Heart left ventricle (tissue), 13 donors: ENCODE measurements at regions not wholly inside any gene's neighbourhood (a gene's known extent, or its start where the extent isn't known, plus 50 kb on each side); places are given as distances from the start of the nearest gene placed in this dataset.

Experiments
- POLR2A ChIP-seq, 2 donors: fragments of 450-650 bp; IDR thresholded peaks; one replicate each; pipeline ENCODE4 v1.6.1; 2017; ENCODE audit warnings: antibody characterized with exemption in 2 of 2, mild to moderate bottlenecking in 2 of 2, moderate library complexity in 2 of 2
- TF ChIP-seq, protein P1 (sequence below), 12 donors: fragments of 200-600 bp; sonication (generic) in 4 of 12; IDR thresholded peaks; one replicate each; pipeline versions ENCODE4 v1.5.0 to v1.8.0; 2018 to 2022; ENCODE audit warnings: antibody characterized with exemption in 12 of 12, mild to moderate bottlenecking in 5 of 12
- donor health status: ischemic (EF 13 %, LVEDD 7.1; RV severe dilation, severe dysfunction).
- donor health status: DM: no; HTN: yes; CAD: no.
- donor health status: DM: no; HTN: no; CAD: no.
- donor health status: ischemic (EF 25% LVEDD 6.9; RV normal size, moderate dysfunction).
- donor health status: ischemic (EF 25% LVEDD 5.7; RV mildly dilated, moderate dysfunction).
- donor health status: ischemic (EF 35%, LVEDD 5.7; RV mildly dilated, moderate dysfunction).
- donor health status: nonischemic (EF 11% LVEDD 7.7; RV severe dilation, severe dysfunction).
- donor health status: DM: yes; HTN: yes; CAD: no.
- donor health status: PGD.
- donor health status: ischemic (EF 29% LVEDD 5.4; RV normal size, mild dysfunction).
- donor health status: nonischemic (EF 23%, LVEDD 6.1; RV moderate dilation, normal function).

GRCh38 chr7:155247479-155248365 is 50.0 kb upstream of the INSIG1 start:
- TF ChIP-seq, protein P1, sequence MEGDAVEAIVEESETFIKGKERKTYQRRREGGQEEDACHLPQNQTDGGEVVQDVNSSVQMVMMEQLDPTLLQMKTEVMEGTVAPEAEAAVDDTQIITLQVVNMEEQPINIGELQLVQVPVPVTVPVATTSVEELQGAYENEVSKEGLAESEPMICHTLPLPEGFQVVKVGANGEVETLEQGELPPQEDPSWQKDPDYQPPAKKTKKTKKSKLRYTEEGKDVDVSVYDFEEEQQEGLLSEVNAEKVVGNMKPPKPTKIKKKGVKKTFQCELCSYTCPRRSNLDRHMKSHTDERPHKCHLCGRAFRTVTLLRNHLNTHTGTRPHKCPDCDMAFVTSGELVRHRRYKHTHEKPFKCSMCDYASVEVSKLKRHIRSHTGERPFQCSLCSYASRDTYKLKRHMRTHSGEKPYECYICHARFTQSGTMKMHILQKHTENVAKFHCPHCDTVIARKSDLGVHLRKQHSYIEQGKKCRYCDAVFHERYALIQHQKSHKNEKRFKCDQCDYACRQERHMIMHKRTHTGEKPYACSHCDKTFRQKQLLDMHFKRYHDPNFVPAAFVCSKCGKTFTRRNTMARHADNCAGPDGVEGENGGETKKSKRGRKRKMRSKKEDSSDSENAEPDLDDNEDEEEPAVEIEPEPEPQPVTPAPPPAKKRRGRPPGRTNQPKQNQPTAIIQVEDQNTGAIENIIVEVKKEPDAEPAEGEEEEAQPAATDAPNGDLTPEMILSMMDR (IDR thresholded peaks at IDR 0.05), result no peak
- TF ChIP-seq POLR2A (IDR thresholded peaks at IDR 0.05), result no peak
